ENCODE measurements at regions not wholly inside any gene's neighbourhood (a gene's known extent, or its start where the extent isn't known, plus 50 kb on each side); places are given as distances from the start of the nearest gene placed in this dataset.
"Not testable (repeated sequence)": the region's sequence is repeated elsewhere in the genome, so short reads cannot be mapped to it uniquely, and the experiment has no call there.

DNA sequence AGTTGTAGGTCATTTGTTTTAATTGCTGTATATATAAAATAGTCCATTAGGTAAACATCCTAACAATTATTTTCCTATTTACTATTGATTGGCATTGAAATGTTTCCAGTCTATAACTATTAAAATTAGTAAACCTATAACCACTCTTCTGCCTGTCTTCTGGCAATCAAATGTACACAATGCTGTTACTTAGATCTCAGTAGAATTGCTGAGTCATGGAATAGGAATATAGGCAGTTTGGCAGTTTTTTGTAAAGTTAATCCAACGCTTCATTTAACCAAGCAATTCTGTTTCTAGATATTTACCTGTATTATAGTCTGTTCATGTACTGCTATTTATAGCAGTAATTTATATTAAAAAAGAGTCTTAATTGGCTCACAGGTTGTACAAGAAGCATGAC, 518.1 kb downstream of the DCDC2C start:
- no peaks in the 10 kb centered on the region for H3K36me3 Mint-ChIP-seq
- peaks cover 4% of the 10 kb centered on the region for H3K9me3 Mint-ChIP-seq (ENCODE audit: low read depth)
- ATAC-seq (no peak), DNase-seq (no peak)
- CTCF ChIA-PET, result no interaction called here
- H3K27ac Mint-ChIP-seq, result no peak overlapping the region
- no peak overlapping the region for H3K4me3 Mint-ChIP-seq
- no peaks in the 10 kb centered on the region for H3K4me1 Mint-ChIP-seq
- H3K27me3 Mint-ChIP-seq, result no peaks in the 10 kb centered on the region

- CTCF ChIA-PET, result no interaction called here
- no peak for DNase-seq
- H3K27me3 Mint-ChIP-seq, result no peaks in the 10 kb centered on the region
- H3K4me1 Mint-ChIP-seq, result no peaks in the 10 kb centered on the region
- no peaks in the 10 kb centered on the region for H3K36me3 Mint-ChIP-seq
- peaks cover 4% of the 10 kb centered on the region for H3K9me3 Mint-ChIP-seq (ENCODE audit: low read depth)
- no peak for ATAC-seq
- no peak overlapping the region for H3K4me3 Mint-ChIP-seq
- no peak overlapping the region for H3K27ac Mint-ChIP-seq
Measured at GRCh38 chr2:4221845-4222244, 518.5 kb downstream of the DCDC2C start.

DNA sequence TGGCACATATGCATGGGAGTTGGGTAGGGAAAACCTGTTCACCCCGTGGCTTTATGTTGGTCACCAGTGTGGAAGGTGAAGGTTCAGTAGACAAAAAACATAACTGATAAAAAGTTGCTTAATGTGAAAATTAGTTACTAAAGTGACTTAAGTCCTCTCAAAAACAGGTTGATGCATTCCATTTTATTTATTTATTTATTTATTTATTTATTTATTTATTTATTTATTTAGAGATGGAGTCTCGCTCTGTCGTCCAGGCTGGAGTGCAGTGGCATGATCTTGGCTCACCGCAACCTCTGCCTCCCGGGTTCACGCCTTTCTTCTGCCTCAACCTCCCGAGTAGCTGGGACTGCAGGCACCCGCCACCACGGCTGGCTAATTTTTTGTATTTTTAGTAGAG, 541.0 kb downstream of the DCDC2C start:
- H3K4me3 Mint-ChIP-seq, CTCF ChIA-PET, H3K27ac Mint-ChIP-seq, H3K36me3 Mint-ChIP-seq, DNase-seq, H3K27me3 Mint-ChIP-seq, H3K4me1 Mint-ChIP-seq, ATAC-seq: not testable (repeated sequence)
- peaks cover 16% of the 10 kb centered on the region for H3K9me3 Mint-ChIP-seq (ENCODE audit: low read depth)

GRCh38 chr2:4246364-4247131, 543.2 kb downstream of the DCDC2C start:
- no peaks in the 10 kb centered on the region for H3K27me3 Mint-ChIP-seq
- no peaks in the 10 kb centered on the region for H3K4me1 Mint-ChIP-seq
- H3K27ac Mint-ChIP-seq, result no peak overlapping the region
- ATAC-seq (no peak), DNase-seq (no peak)
- no peaks in the 10 kb centered on the region for H3K36me3 Mint-ChIP-seq
- H3K9me3 Mint-ChIP-seq (ENCODE audit: low read depth), result peaks cover 13% of the 10 kb centered on the region
- H3K4me3 Mint-ChIP-seq, result no peak overlapping the region
- CTCF ChIA-PET, result no interaction called here

GRCh38 chr2:4247791-4248190, 544.4 kb downstream of the DCDC2C start:
- H3K4me1 Mint-ChIP-seq, result no peaks in the 10 kb centered on the region

GRCh38 chr2:4255491-4255890, 552.1 kb downstream of the DCDC2C start:
- CTCF ChIA-PET, result no interaction called here
- ATAC-seq (no peak), DNase-seq (no peak)
- no peaks in the 10 kb centered on the region for H3K27me3 Mint-ChIP-seq
- H3K4me3 Mint-ChIP-seq, result no peak overlapping the region
- H3K9me3 Mint-ChIP-seq (ENCODE audit: low read depth), result peaks cover 8% of the 10 kb centered on the region
- H3K27ac Mint-ChIP-seq, result no peak overlapping the region
- H3K4me1 Mint-ChIP-seq, result no peaks in the 10 kb centered on the region
- H3K36me3 Mint-ChIP-seq, result no peaks in the 10 kb centered on the region

More at GRCh38 chr2:4247791-4248190, 544.4 kb downstream of the DCDC2C start:
- Mint-ChIP-seq H3K27ac (no peak overlapping the region), H3K27me3 (no peaks in the 10 kb centered on the region), H3K36me3 (no peaks in the 10 kb centered on the region), H3K9me3 (ENCODE audit: low read depth) (peaks cover 14% of the 10 kb centered on the region), H3K4me3 (no peak overlapping the region)
- no peak for ATAC-seq
- CTCF ChIA-PET, result no interaction called here
- no peak for DNase-seq

GRCh38 chr2:4256351-4256750, 553.0 kb downstream of the DCDC2C start:
- H3K27me3 Mint-ChIP-seq, result no peaks in the 10 kb centered on the region
- ATAC-seq, result no peak
- peaks cover 13% of the 10 kb centered on the region for H3K9me3 Mint-ChIP-seq (ENCODE audit: low read depth)
- H3K36me3 Mint-ChIP-seq, result no peaks in the 10 kb centered on the region
- H3K4me1 Mint-ChIP-seq, result no peaks in the 10 kb centered on the region
- H3K27ac Mint-ChIP-seq, result no peak overlapping the region
- no peak overlapping the region for H3K4me3 Mint-ChIP-seq
- CTCF ChIA-PET, result no interaction called here
- no peak for DNase-seq

GRCh38 chr2:4258563-4258962, 555.2 kb downstream of the DCDC2C start:
- Mint-ChIP-seq H3K27ac (no peak overlapping the region), H3K36me3 (no peaks in the 10 kb centered on the region), H3K27me3 (no peaks in the 10 kb centered on the region), H3K9me3 (ENCODE audit: low read depth) (peaks cover 10% of the 10 kb centered on the region), H3K4me1 (no peaks in the 10 kb centered on the region), H3K4me3 (no peak overlapping the region)
- CTCF ChIA-PET, result no interaction called here
- DNase-seq, result no peak
- no peak for ATAC-seq

- CTCF ChIA-PET, result no interaction called here
- no peaks in the 10 kb centered on the region for H3K36me3 Mint-ChIP-seq
- peaks cover 5% of the 10 kb centered on the region for H3K9me3 Mint-ChIP-seq (ENCODE audit: low read depth)
- no peak for DNase-seq
- no peak overlapping the region for H3K4me3 Mint-ChIP-seq
- H3K27me3 Mint-ChIP-seq, result no peaks in the 10 kb centered on the region
- H3K4me1 Mint-ChIP-seq, result no peaks in the 10 kb centered on the region
- H3K27ac Mint-ChIP-seq, result no peak overlapping the region
- no peak for ATAC-seq
Measured at GRCh38 chr2:4265936-4266335, 562.6 kb downstream of the DCDC2C start.

- no peaks in the 10 kb centered on the region for H3K4me1 Mint-ChIP-seq
- ATAC-seq (no peak), DNase-seq (no peak)
- H3K27me3 Mint-ChIP-seq, result no peaks in the 10 kb centered on the region
- no peak overlapping the region for H3K27ac Mint-ChIP-seq
- H3K36me3 Mint-ChIP-seq, result no peaks in the 10 kb centered on the region
- H3K9me3 Mint-ChIP-seq (ENCODE audit: low read depth), result peaks cover 5% of the 10 kb centered on the region
- H3K4me3 Mint-ChIP-seq, result no peak overlapping the region
- CTCF ChIA-PET, result no interaction called here
Measured at GRCh38 chr2:4269885-4270284, 566.5 kb downstream of the DCDC2C start.

DNA sequence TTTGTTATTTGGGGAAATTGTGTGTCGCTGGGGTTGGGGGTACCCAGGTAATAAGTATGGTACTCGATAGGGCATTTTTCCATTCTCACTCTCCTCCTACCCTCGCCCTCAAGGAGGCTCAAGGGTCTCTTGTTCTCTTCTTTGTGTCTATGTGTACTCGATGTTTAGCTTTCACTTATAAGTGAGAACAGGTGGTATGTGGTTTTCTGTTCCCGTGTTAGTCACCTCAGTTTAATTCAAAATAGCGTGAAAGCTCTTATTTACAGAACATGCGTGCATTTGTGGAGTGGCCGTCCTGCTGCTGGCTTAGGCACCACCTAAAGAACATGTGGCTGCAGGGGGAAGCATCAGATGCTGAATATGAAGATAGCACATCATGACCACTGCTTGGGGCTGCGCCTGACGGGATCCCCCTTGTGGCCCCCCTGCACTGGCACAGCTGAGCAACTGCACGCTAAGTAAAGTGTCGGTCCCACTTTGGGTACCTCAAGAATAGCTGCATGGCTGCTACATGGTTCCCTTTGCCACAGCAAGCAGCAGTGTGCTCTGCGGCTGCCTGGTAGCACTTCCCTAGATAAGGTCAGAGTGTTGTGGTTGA, 569.0 kb downstream of the DCDC2C start:
- Mint-ChIP-seq H3K36me3 (no peaks in the 10 kb centered on the region), H3K27ac (no peak overlapping the region), H3K9me3 (ENCODE audit: low read depth) (peaks cover 11% of the 10 kb centered on the region), H3K27me3 (no peaks in the 10 kb centered on the region), H3K4me1 (no peaks in the 10 kb centered on the region), H3K4me3 (no peak overlapping the region)
- CTCF ChIA-PET, result no interaction called here
- ATAC-seq (no peak), DNase-seq (no peak)

- peaks cover 16% of the 10 kb centered on the region for H3K9me3 Mint-ChIP-seq (ENCODE audit: low read depth)
- CTCF ChIA-PET, result no interaction called here
- no peaks in the 10 kb centered on the region for H3K27me3 Mint-ChIP-seq
- H3K27ac Mint-ChIP-seq, result no peak overlapping the region
- H3K4me1 Mint-ChIP-seq, result no peaks in the 10 kb centered on the region
- DNase-seq (no peak), ATAC-seq (no peak)
- no peak overlapping the region for H3K4me3 Mint-ChIP-seq
- H3K36me3 Mint-ChIP-seq, result no peaks in the 10 kb centered on the region
Measured at GRCh38 chr2:4278392-4278791, 575.0 kb downstream of the DCDC2C start.

DNA sequence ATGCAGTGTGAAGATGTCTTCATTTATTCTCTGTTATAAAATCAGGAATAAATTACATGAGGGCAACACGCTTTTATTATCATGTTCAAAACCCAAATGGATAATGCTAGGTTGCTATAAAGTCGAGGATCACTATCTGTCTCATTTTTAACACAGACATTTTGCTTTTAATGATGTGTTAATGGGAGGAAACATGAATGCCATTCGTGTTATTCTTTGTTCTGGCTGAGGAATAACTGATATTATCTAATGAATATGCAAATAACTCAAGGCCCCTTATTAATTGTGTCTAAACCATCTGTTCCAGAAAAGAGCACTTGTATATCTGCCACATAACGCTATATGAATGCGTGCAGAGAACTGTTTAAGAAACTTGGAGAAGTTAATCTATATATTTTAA, 576.1 kb downstream of the DCDC2C start:
- peaks cover 16% of the 10 kb centered on the region for H3K9me3 Mint-ChIP-seq (ENCODE audit: low read depth)
- CTCF ChIA-PET, result no interaction called here
- DNase-seq, result no peak
- H3K4me1 Mint-ChIP-seq, result no peaks in the 10 kb centered on the region
- no peak overlapping the region for H3K4me3 Mint-ChIP-seq
- no peak for ATAC-seq
- no peak overlapping the region for H3K27ac Mint-ChIP-seq
- no peaks in the 10 kb centered on the region for H3K27me3 Mint-ChIP-seq
- H3K36me3 Mint-ChIP-seq, result no peaks in the 10 kb centered on the region

DNA sequence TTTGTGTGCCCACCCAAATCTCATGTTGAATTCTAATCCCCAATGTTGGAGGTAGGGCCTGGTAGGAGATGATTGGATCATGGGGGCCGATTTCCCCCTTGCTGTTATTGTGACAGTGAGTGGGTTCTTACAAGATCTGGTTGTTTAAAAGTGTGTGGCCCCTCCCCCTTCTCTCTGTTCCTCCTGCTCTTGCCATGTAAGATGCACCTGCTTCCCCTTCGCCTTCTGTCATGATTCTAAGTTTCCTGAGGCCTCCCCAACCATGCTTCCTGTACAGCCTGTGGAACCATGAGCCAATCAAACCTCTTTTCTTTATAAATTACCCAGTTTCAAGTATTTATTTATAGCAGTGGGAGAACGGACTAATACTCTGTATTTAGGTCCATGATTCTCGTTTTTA, 588.1 kb downstream of the DCDC2C start:
- Mint-ChIP-seq H3K36me3 (no peaks in the 10 kb centered on the region), H3K4me1 (no peaks in the 10 kb centered on the region), H3K27ac (no peak overlapping the region), H3K27me3 (no peaks in the 10 kb centered on the region), H3K9me3 (ENCODE audit: low read depth) (peaks cover 4% of the 10 kb centered on the region), H3K4me3 (no peak overlapping the region)
- ATAC-seq, result no peak
- CTCF ChIA-PET, result no interaction called here
- DNase-seq, result no peak
